ENCODE measurements at regions not wholly inside any gene's neighbourhood (a gene's known extent, or its start where the extent isn't known, plus 50 kb on each side); places are given as distances from the start of the nearest gene placed in this dataset.

GRCh38 chr5:52392321-52392720 lies 395.4 kb upstream of the ITGA1 start:
- no peak for FAIRE-seq
- no peak for TF ChIP-seq HDAC2 (IDR thresholded peaks at IDR 0.05; ENCODE audit: borderline replicate concordance in 1 of 2, low read depth in 2 of 2, low read length in 2 of 2)
- no peak for TF ChIP-seq SAP30 (IDR thresholded peaks at IDR 0.05; ENCODE audit: insufficient read depth, insufficient replicate concordance, low read length)
- no peak for TF ChIP-seq SRF (IDR thresholded peaks at IDR 0.05; ENCODE audit: low read depth, low read length)
- TF ChIP-seq SIX5 (IDR thresholded peaks at IDR 0.05; ENCODE audit: low read depth, low read length) = no peak
- TF ChIP-seq, protein P1, sequence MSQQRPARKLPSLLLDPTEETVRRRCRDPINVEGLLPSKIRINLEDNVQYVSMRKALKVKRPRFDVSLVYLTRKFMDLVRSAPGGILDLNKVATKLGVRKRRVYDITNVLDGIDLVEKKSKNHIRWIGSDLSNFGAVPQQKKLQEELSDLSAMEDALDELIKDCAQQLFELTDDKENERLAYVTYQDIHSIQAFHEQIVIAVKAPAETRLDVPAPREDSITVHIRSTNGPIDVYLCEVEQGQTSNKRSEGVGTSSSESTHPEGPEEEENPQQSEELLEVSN (IDR thresholded peaks at IDR 0.05) = no peak
- no peak for TF ChIP-seq ASH2L (IDR thresholded peaks at IDR 0.05; ENCODE audit: low read length)
- TF ChIP-seq SP1 (IDR thresholded peaks at IDR 0.05; ENCODE audit: low read depth, low read length) = no peak
- TF ChIP-seq SIN3A (conservative IDR thresholded peaks at IDR 0.05 in 1 of 2, IDR thresholded peaks at IDR 0.05 in 1 of 2; ENCODE audit: low read depth in 1 of 2, low read length in 2 of 2) = no peak
- TF ChIP-seq, protein P2, sequence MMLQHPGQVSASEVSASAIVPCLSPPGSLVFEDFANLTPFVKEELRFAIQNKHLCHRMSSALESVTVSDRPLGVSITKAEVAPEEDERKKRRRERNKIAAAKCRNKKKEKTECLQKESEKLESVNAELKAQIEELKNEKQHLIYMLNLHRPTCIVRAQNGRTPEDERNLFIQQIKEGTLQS (IDR thresholded peaks at IDR 0.05; ENCODE audit: insufficient read depth, low read depth, low read length) = no peak
- TF ChIP-seq ZNF274 (IDR thresholded peaks at IDR 0.05; ENCODE audit: borderline replicate concordance, extremely low read depth, low read length) = no peak
- no peak for TF ChIP-seq CEBPB (IDR thresholded peaks at IDR 0.05; ENCODE audit: low read depth, low read length)
- TF ChIP-seq NANOG (IDR thresholded peaks at IDR 0.05; ENCODE audit: insufficient read depth, low read depth, low read length, poor library complexity, severe bottlenecking) = no peak
- no peak for TF ChIP-seq POLR2A (IDR thresholded peaks at IDR 0.05; ENCODE audit: control extremely low read depth in 1 of 2, low read depth in 2 of 2, low read length in 2 of 2)
- no peak for TF ChIP-seq KDM4A (IDR thresholded peaks at IDR 0.05; ENCODE audit: low read depth, low read length, severe bottlenecking)

More at GRCh38 chr5:52392321-52392720, 395.4 kb upstream of the ITGA1 start:
- WGBS, 2 experiments (ENCODE audit: extremely low coverage in 1 of 2, insufficient coverage in 1 of 2, insufficient read length in 1 of 2, insufficient replicate concordance in 2 of 2, low coverage in 1 of 2, low lambda C conversion rate in 2 of 2, missing lambda C conversion rate in 1 of 2) = 88% methylated on average over 3 of the region's 3 CpGs; no CpG with 5 or more reads in 1 of the 2 experiments
- Histone ChIP-seq H3K79me2 (ENCODE audit: control insufficient read depth in 1 of 2, insufficient read depth in 2 of 2, low read length in 2 of 2) (no peaks in the 10 kb centered on the region), H3K4me3 (ENCODE audit: extremely low read depth in 1 of 4, insufficient read depth in 2 of 4, low read depth in 3 of 4, low read length in 4 of 4) (no peak overlapping the region), H3K4me2 (ENCODE audit: insufficient read depth in 1 of 2, low read depth in 2 of 2, low read length in 2 of 2) (no peak overlapping the region), H3K9me3 (ENCODE audit: insufficient read depth in 2 of 2, low read depth in 1 of 2, low read length in 1 of 2) (no peaks in the 10 kb centered on the region), H3K18ac (ENCODE audit: extremely low read depth, low read length) (no peak overlapping the region), H3K27ac (ENCODE audit: low read depth, low read length) (no peak overlapping the region), H3K36me3 (ENCODE audit: control insufficient read depth in 2 of 4, insufficient read depth in 4 of 4, low read length in 3 of 4) (no peaks in the 10 kb centered on the region), H2BK20ac (ENCODE audit: low read length) (no peak overlapping the region), H3K56ac (replicated peaks; ENCODE audit: insufficient read length, low read depth, low read length) (no peak overlapping the region), H2BK15ac (ENCODE audit: low read length) (no peak overlapping the region), H2AFZ (ENCODE audit: low read length) (no peak overlapping the region), H4K8ac (ENCODE audit: extremely low read depth, insufficient read depth, low read length) (no peak overlapping the region), H2AK5ac (ENCODE audit: low read depth, low read length) (no peak overlapping the region), H2BK5ac (ENCODE audit: low read depth, low read length) (no peak overlapping the region), H2BK12ac (ENCODE audit: low read depth, low read length) (no peak overlapping the region), H3K4me1 (replicated peaks in 1 of 4; ENCODE audit: control insufficient read depth in 3 of 4, insufficient read depth in 4 of 4, low read length in 3 of 4) (peaks cover 0 to 2% (median 1%) of the 10 kb centered on the region in 4 experiments; a peak in 1 of 7 replicates), H3K14ac (ENCODE audit: insufficient read length) (no peak overlapping the region), H4K5ac (ENCODE audit: insufficient read length, low read depth, low read length) (no peak overlapping the region), H3K23ac (ENCODE audit: insufficient read length) (no peak overlapping the region), H4K91ac (replicated peaks; ENCODE audit: insufficient read length, low read length) (no peak overlapping the region), H2BK120ac (replicated peaks; ENCODE audit: low read depth, low read length) (no peak overlapping the region), H3K23me2 (ENCODE audit: low read depth, low read length) (no peaks in the 10 kb centered on the region), H3K9ac (replicated peaks in 1 of 4; ENCODE audit: extremely low read depth in 1 of 4, low read depth in 3 of 4, low read length in 3 of 4) (no peak overlapping the region), H3K27me3 (replicated peaks in 1 of 4; ENCODE audit: control insufficient read depth in 3 of 4, extremely low read depth in 1 of 4, insufficient read depth in 3 of 4, low read length in 3 of 4) (no peaks in the 10 kb centered on the region), H4K20me1 (replicated peaks in 1 of 2; ENCODE audit: control insufficient read depth in 1 of 2, insufficient read depth in 2 of 2, low read length in 2 of 2) (no peaks in the 10 kb centered on the region), H3K79me1 (ENCODE audit: low read depth, low read length) (no peaks in the 10 kb centered on the region), H3K4ac (replicated peaks; ENCODE audit: insufficient read length, low read depth, low read length) (no peak overlapping the region)
- ChIA-PET POLR2A (ENCODE audit: partially characterized antibody) (no interaction called here), CTCF (ENCODE audit: partially characterized antibody) (no interaction called here)
- DNase-seq (ENCODE audit: low read depth in 1 of 2, low spot score in 2 of 2) = no peak

All from H1 (cell line).